ENCODE measurements at regions not wholly inside any gene's neighbourhood (a gene's known extent, or its start where the extent isn't known, plus 50 kb on each side); places are given as distances from the start of the nearest gene placed in this dataset.

- 90% methylated on average over 8 of the region's 8 CpGs for WGBS
- H3K4me3 ChIP-seq (ENCODE audit: low read depth in 1 of 3, low read length in 3 of 3) = no peak overlapping the region
- no peak for DNase-seq (ENCODE audit: low spot score)
- H3K9me3 ChIP-seq (ENCODE audit: control insufficient read depth in 4 of 4, low read length in 3 of 4) = no peaks in the 10 kb centered on the region
- H3K36me3 ChIP-seq (ENCODE audit: control insufficient read depth in 4 of 4, insufficient read depth in 3 of 4, low read depth in 1 of 4, low read length in 3 of 4) = no peaks in the 10 kb centered on the region
- H3K27ac ChIP-seq (ENCODE audit: low read depth in 1 of 2, low read length in 2 of 2) = no peak overlapping the region
- no peak for TF ChIP-seq JUND (IDR thresholded peaks at IDR 0.05)
- TF ChIP-seq ATF3 (IDR thresholded peaks at IDR 0.05) = no peak
- no peak for TF ChIP-seq HNF4A (conservative IDR thresholded peaks at IDR 0.05)
- no peak for TF ChIP-seq FOXA2 (IDR thresholded peaks at IDR 0.05)
- no peak for TF ChIP-seq HNF4G (IDR thresholded peaks at IDR 0.05)
- TF ChIP-seq REST (IDR thresholded peaks at IDR 0.05) = no peak
- no peak for TF ChIP-seq YY1 (IDR thresholded peaks at IDR 0.05)
- no peak for TF ChIP-seq EGR1 (IDR thresholded peaks at IDR 0.05; ENCODE audit: low read depth in 2 of 2)
- TF ChIP-seq FOXA1 (IDR thresholded peaks at IDR 0.05) = no peak
- TF ChIP-seq TAF1 (conservative IDR thresholded peaks at IDR 0.05) = no peak
- TF ChIP-seq ZBTB33 (IDR thresholded peaks at IDR 0.05) = no peak
- TF ChIP-seq MAX (IDR thresholded peaks at IDR 0.05) = no peak
- no peak for TF ChIP-seq GABPA (IDR thresholded peaks at IDR 0.05 in 1 of 2, conservative IDR thresholded peaks at IDR 0.05 in 1 of 2)
- no peak for TF ChIP-seq RAD21 (IDR thresholded peaks at IDR 0.05)
- no peak for TF ChIP-seq NR2F2 (IDR thresholded peaks at IDR 0.05)
- TF ChIP-seq CTCF (IDR thresholded peaks at IDR 0.05; ENCODE audit: low read depth, low read length, missing input control) = no peak
- no peaks in the 10 kb centered on the region for H3K27me3 ChIP-seq (ENCODE audit: control insufficient read depth in 4 of 4, insufficient read depth in 4 of 4, low read length in 3 of 4)
- no peak overlapping the region for H3K9ac ChIP-seq (ENCODE audit: low read depth in 1 of 2, low read length in 2 of 2)
- H3K4me1 ChIP-seq (ENCODE audit: control insufficient read depth in 4 of 4, insufficient read depth in 4 of 4, low read length in 3 of 4) = peaks cover 0 to 8% (median 2%) of the 10 kb centered on the region in 4 donors
Observed at GRCh38 chr16:79295162-79295561, 305.4 kb downstream of the MAF start.

- Histone ChIP-seq H3K27ac (ENCODE audit: low read depth in 1 of 2, low read length in 2 of 2) (no peak overlapping the region), H3K4me1 (ENCODE audit: control insufficient read depth in 4 of 4, insufficient read depth in 4 of 4, low read length in 3 of 4) (peaks cover 0 to 8% (median 2%) of the 10 kb centered on the region in 4 donors), H3K9me3 (ENCODE audit: control insufficient read depth in 4 of 4, low read length in 3 of 4) (no peaks in the 10 kb centered on the region), H3K36me3 (ENCODE audit: control insufficient read depth in 4 of 4, insufficient read depth in 3 of 4, low read depth in 1 of 4, low read length in 3 of 4) (no peaks in the 10 kb centered on the region), H3K4me3 (ENCODE audit: low read depth in 1 of 3, low read length in 3 of 3) (no peak overlapping the region), H3K27me3 (ENCODE audit: control insufficient read depth in 4 of 4, insufficient read depth in 4 of 4, low read length in 3 of 4) (no peaks in the 10 kb centered on the region), H3K9ac (ENCODE audit: low read depth in 1 of 2, low read length in 2 of 2) (no peak overlapping the region)
- WGBS = 58% methylated on average over 2 of the region's 2 CpGs
- DNase-seq (ENCODE audit: low spot score) = no peak
- peak; percentile 90 for TF ChIP-seq HNF4G (IDR thresholded peaks at IDR 0.05)
- TF ChIP-seq JUND (IDR thresholded peaks at IDR 0.05) = peak in 1 of 2 donors; percentile 12
- no peak for TF ChIP-seq REST (IDR thresholded peaks at IDR 0.05)
- peak; percentile 38 for TF ChIP-seq YY1 (IDR thresholded peaks at IDR 0.05)
- no peak for TF ChIP-seq MAX (IDR thresholded peaks at IDR 0.05)
- peak; percentile 93 to 94 for TF ChIP-seq HNF4A (conservative IDR thresholded peaks at IDR 0.05)
- peak; percentile 74 for TF ChIP-seq SP1 (IDR thresholded peaks at IDR 0.05)
- TF ChIP-seq RAD21 (IDR thresholded peaks at IDR 0.05) = peak; percentile 36 to 67
- no peak for TF ChIP-seq TAF1 (conservative IDR thresholded peaks at IDR 0.05)
- peak; percentile 26 for TF ChIP-seq ATF3 (IDR thresholded peaks at IDR 0.05)
- TF ChIP-seq GABPA (IDR thresholded peaks at IDR 0.05 in 1 of 2, conservative IDR thresholded peaks at IDR 0.05 in 1 of 2) = no peak
- TF ChIP-seq RXRA (IDR thresholded peaks at IDR 0.05) = peak; percentile 46 to 60
- no peak for TF ChIP-seq FOXA1 (IDR thresholded peaks at IDR 0.05)
- no peak for TF ChIP-seq NR2F2 (IDR thresholded peaks at IDR 0.05)
Observed at GRCh38 chr16:79294568-79294967, 306.0 kb downstream of the MAF start.
